HG03442 (cell line): ENCODE measurements at regions not wholly inside any gene's neighbourhood (a gene's known extent, or its start where the extent isn't known, plus 50 kb on each side); places are given as distances from the start of the nearest gene placed in this dataset.

Experiments used
- ATAC-seq: cut with Tn5 transposase; IDR thresholded peaks from one replicate; pipeline ENCODE4 v1.9.1; 2021; ENCODE audit warnings: mild to moderate bottlenecking, moderate library complexity; ENCODE audit not compliant: unreplicated experiment

DNA sequence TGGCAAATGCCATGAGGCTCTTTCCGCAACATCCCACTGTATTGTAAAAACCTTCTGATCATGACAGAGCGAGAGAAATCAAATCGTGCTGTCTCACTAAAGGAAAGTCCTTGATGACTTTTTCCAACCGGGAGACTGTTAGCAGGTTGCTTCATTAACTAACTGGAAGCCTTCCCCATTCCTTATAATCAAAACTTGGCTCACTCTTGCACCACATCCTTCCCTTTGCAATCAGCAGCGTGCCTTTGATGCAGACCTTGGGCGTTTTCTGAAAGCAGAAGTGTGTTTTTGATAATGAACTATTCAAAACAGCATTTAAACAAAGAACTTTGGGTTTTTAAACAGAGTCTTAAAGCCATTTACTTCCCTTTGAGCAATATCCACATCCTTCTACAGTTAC is 96.2 kb upstream of the CNR1 start:
- ATAC-seq, result no peak

DNA sequence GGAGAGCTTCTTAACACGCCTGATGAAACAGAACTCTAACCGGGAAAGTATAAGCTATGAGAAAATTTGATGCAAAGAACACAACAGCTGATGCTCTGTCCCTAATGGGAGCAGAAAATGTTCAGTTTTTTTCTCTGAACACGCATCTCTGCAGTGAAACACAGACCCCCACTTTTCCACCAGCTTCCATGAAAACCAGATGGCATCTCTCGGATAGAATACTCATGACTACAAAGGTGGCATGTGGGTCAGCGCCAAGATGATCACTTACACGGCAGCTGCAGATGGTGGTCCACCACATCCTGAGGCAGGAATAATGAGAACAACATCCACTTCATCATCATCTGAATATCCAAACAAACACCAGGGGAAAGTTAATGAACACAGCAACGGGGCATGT is 85.2 kb upstream of the CNR1 start:
- ATAC-seq, result no peak

DNA sequence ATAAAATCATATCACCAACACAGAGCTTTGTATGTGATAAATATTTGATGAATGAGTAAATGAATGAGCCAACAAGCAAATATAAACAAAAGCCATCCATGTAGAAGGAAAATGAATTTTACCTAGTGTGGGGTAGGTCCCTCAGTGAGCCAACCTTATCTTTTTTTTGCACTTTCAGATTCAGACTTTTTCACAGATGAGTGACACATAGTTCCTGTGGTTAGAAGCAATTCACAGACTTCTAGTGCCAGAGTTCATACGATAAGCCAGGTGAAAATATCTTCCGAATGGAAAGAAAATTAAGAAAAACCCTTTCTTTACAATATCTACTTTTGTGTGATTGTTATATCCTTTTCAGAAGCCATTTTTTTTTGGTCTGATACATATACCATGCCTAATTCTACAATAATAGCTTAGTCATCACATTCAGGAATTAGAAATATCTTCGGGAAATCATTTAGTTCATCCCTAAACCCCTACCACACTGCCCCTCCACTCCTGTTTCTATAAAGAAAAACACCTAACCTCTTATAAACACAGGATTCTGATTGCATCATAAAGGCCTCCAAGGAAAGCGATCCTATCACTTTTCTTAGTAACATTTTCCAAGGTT is 82.7 kb upstream of the CNR1 start:
- ATAC-seq, result no peak

DNA sequence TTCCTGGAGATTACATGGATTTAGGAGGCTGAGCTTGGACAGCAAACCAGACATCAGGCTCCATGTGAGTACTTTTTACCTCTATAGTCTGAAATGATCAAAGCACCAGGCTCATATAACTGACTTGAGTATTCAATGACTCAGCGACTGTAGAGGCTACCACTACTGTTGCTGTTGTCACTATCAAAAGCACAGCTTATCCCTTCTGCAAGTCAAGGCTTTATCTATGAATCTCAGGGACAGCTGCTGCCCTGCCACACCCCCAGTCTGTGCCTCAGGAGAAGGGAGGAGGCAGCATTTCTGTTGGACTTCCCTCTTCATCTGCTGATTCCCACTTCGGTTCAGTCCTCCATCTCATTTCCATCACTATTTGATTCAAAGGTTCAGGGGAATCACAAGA is 80.5 kb upstream of the CNR1 start:
- ATAC-seq, result no peak

DNA sequence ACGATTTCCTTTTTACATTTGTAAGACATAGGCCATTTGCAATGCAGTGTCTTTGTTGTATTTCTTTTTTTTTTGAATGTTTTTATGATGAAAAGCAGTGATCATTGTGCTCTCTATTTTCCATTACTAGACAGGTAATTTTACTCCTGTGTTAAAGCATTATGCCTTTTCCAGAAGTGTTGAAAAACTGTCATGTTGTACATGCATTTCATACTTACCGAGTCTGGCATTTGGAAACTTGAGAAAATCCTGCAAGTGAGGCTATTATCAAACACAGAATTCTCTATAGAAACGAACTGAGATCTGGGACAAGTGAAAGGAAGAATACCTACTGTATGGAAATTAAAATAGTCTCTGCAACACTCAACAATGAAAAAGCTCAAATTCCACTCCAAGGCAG is 78.6 kb upstream of the CNR1 start:
- ATAC-seq, result no peak

DNA sequence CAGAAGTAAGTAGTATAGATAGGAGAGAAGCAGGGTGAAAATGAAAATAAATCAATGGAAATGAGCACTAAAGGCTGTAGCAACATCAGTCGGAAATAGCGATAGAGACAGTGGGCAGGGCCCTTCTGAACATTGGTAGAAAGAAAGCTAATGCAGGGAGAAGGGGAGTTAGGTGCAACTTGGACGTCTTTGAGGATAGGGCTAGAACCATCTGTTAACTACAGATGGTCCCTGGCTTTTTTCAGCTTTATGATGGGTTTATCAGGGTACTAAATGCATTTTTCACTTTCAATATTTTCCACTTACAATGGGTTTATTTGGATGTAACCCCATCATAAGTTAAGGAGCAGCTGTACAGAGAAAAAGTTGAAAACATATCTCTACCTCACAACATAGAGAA is 72.8 kb upstream of the CNR1 start:
- ATAC-seq, result no peak

DNA sequence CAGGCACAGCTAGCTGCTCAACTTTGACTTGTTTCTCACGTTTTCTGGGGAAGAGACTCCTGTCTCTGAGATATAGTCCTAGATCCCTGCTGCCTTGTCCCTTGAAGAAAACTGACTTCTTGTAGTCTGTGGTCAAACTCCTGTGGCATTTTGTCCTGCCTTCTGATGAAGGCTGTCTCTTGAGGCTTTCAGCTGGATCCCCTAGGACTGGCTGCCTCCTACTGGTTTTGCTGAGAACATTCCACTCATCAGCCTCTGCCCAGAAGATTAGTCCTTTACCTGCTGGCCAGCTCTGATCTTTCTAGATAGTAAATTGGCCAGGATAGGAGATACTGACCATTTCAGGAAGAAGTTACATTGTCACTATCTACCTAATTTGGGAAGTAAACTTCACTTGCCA is 71.9 kb upstream of the CNR1 start:
- ATAC-seq, result peak; percentile 80

DNA sequence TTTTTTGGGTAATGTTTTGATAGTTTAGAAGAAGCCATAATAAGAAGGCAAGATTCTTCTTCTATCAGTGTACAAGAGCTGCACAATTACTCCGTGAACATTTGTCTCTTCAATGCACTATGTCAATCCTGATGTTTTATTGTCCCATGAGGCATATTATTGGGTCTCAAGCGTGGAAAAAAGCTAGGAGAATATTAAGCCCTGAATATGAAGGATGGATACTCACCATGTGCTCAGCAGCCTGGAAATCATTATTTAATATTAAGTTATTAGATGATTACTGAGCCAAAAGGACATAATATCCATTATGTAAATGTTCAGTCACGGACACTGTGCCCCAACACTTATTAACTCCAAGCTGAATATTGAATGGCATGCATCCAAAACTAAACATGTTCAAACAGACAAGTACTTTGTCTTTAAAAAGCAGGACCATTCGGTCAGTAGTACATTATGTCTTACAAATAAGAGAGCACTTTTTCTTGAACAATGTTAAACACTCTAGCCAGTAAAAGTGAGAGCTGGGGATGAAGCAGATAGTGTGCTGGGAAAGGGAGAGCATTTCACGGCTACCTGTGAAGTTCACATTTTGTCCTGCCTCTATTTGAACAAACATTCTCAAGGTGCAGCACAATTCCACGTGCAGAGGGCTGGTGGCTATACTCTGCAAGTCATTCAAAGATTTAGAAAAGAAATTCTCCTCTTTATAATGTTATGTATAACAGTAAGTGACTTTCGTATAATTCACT is 70.6 kb upstream of the CNR1 start:
- no peak for ATAC-seq

DNA sequence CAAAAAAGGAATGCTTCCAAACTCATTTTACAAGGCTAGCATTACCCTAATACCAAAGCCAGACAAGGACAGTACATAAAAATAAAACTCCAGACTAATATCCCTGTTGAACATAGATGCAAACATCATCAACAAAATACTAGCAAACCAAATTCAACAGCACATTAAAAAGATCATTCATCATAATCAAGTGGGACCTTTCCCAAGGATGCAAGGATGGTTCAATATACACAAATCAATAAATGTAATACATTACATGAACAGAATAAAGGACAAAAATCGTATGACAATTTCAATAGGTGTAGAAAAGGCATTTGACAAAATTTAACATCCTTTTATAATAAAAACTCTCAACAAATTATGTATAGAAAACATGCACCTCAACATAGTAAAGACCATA is 66.6 kb upstream of the CNR1 start:
- no peak for ATAC-seq

DNA sequence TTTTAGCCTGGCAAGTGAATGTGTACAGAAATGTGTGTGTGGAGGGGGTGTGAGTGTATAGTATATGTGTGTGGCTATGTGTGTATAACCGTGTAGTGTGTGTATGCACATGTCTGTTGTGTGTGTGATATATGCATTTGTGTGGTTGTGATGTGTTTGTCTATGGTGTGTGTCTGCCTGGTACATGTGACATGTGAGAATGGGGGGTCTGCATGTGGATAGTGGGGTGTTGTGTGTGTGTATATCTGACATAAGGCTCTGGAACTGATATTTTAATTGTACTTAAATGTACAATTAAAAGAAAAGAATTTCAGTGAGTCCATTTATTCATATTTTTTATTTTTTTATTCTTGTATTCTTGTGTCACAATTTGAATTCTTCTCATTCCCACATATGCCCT is 57.2 kb upstream of the CNR1 start:
- no peak for ATAC-seq

DNA sequence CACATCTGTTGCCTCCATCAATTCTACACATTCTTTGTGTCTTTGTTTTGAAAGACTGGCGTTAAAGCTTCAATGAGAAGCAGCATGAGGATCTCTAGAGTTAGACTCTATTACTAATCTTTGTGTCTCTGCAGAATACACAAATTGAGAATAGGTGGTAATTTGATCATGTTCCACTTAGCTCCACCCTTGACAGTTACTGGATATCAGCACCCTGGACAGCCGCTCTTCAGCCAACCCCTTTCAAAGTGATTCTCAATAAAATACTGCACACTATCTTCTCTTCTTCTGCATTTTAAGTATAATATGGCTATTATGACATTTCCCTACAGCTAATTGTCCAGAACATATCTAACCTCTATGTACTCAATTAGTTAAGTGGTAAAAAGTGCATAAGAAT is 54.3 kb upstream of the CNR1 start:
- ATAC-seq, result no peak

DNA sequence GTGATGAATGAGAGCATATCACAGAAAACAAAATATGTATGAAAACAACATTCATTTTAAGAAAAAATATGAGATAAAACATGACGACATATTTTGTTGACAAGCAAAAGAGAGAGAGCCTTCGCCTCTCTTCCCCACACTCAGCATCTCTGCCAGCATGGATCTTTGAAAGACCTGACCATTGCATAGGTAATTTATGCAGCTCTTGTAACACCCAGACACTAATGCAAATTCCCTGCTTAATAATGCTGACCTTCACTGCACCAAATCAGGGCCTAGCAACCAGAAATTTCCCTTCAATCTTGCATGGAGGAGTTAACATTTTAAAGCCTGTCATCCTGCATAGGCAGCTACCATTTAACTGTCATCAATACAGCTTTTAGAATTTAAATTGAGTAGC is 50.0 kb upstream of the CNR1 start:
- no peak for ATAC-seq
